VCaP (cell line): ENCODE measurements at regions not wholly inside any gene's neighbourhood (a gene's known extent, or its start where the extent isn't known, plus 50 kb on each side); places are given as distances from the start of the nearest gene placed in this dataset.

ENCODE experiments used
- H3K27ac ChIP-seq: fragments of 450-650 bp; 2 replicates; pipeline ENCODE4 v1.5.1; 2017
- TF ChIP-seq, protein P1 (sequence below): fragments of 450-650 bp; conservative IDR thresholded peaks from 2 replicates; pipeline ENCODE4 v1.5.1; 2017; ENCODE audit warnings: mild to moderate bottlenecking, moderate library complexity

DNA sequence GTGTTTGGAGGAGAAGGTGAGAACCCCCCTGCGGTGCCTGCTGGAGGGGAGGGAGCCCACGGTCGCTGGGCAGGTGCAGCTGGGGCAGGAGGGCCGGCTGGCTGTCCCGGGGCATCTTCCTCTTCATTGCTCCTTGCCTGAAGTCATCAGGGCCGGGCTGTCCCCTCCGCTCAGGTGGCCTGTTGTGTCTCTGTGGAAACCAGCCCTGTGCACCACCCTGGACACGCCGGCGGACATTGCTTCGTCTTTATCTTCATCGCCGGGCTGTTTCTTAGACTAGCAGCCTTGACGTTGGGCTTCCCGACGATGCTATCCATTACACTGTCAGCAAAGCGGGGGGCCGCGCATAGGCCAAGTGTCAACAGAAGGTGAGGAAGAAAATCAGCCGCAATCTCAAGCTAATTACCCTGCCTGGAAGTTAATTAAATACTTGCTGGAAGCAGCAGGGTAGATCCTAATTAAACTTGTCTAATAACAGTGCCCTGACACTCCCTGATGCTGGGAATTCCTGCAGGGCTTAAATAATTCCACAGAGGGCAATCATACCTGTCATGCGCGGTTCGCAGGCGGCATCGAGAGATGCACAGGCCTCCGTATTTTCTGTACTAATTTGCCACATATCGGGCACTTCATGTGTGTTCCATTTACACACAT lies 111.4 kb upstream of the SOX1 start:
- TF ChIP-seq, protein P1, sequence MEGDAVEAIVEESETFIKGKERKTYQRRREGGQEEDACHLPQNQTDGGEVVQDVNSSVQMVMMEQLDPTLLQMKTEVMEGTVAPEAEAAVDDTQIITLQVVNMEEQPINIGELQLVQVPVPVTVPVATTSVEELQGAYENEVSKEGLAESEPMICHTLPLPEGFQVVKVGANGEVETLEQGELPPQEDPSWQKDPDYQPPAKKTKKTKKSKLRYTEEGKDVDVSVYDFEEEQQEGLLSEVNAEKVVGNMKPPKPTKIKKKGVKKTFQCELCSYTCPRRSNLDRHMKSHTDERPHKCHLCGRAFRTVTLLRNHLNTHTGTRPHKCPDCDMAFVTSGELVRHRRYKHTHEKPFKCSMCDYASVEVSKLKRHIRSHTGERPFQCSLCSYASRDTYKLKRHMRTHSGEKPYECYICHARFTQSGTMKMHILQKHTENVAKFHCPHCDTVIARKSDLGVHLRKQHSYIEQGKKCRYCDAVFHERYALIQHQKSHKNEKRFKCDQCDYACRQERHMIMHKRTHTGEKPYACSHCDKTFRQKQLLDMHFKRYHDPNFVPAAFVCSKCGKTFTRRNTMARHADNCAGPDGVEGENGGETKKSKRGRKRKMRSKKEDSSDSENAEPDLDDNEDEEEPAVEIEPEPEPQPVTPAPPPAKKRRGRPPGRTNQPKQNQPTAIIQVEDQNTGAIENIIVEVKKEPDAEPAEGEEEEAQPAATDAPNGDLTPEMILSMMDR, result no peak
- no peak overlapping the region for H3K27ac ChIP-seq

- no peak overlapping the region for H3K27ac ChIP-seq
- TF ChIP-seq, protein P1, result no peak
Observed at GRCh38 chr13:111956261-111957151, 110.4 kb upstream of the SOX1 start.

- TF ChIP-seq, protein P1, result no peak
- H3K27ac ChIP-seq, result no peak overlapping the region
Observed at GRCh38 chr13:111957913-111958450, 109.0 kb upstream of the SOX1 start.

DNA sequence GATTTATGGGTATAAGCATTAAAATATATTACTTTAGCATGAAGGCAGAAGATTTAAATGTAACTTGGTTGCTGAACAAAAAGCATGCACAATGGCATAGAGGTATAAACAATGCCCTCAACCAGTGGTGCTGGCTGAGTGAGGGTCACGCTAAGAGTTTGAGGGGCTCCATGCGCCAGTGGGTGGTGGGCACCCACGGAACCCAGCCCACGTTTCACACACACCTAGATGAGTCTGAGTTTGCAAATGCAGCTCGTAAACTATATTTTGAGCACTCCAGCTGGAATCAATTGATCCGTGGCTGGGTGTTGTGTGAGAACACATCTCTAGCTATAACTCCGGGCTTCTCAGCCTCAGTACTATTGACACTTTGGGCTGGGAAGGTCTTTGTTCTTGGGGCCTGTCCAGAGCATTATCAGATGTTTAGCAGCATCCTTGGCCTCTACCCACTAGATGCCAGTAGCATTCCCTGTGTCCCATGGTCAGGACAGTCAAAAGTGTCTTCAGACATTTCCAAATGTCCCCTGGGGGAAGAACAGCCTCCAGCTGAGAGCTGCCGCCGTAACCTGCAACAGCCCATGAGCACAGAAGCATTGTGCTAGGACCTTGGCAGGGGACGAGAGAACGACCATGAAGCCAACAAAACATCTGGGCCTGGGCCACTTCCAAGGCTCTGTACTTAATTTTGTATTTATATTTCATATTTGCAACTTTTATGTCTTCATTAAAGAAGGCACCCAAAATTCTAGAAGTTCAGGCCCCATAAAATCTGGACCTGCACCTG lies 108.1 kb upstream of the SOX1 start:
- TF ChIP-seq, protein P1, result no peak
- H3K27ac ChIP-seq, result no peak overlapping the region

DNA sequence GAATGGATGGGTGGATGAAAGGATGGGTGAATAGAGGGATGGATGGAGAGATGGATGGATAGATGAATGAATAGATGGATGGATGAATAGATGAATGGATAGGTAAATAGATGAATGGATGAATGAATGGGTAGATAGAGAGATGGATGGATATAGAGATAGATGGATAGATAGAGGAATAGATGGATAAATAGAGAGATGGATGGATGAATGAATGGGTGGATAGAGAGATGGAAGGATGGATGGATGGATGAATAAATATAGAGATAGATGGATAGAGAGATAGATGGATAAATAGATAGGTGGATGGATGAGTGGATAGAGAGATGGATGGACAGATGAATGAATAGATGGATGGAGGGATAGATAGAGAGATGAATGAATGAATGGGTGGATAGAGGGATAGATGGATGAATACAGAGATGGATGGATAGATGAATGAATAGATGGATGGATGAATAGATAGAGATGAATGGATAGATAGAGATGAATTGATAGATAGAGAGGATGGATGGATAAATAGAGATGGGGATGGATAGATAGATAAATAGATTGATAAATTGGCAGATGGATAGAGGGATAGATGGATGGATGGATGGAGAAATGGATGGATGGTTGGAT lies 106.7 kb upstream of the SOX1 start:
- H3K27ac ChIP-seq, result no peak overlapping the region
- TF ChIP-seq, protein P1, result no peak

DNA sequence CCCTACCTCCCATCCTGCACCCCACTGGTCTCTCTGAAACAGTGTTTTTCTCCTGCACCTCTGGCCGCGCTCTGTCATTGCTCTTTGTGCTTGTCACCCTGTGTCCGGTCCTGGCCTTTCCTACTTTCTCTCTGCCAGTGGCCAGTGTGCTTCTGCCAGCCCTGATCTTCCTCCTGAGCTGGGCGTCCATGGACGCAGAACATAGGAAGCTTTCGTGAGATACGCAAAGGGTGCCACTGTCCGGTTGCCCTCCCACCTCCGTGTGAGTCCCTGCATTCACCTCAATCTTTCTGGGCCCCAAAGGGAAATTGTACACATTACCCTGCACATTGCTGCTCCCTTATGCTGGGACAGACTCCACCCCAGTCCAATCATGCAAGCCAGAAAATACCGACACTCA lies 105.7 kb upstream of the SOX1 start:
- no peak overlapping the region for H3K27ac ChIP-seq
- TF ChIP-seq, protein P1, result no peak
